Stomach (tissue), 4 donors: ENCODE measurements at regions not wholly inside any gene's neighbourhood (a gene's known extent, or its start where the extent isn't known, plus 50 kb on each side); places are given as distances from the start of the nearest gene placed in this dataset.

Source experiments
- EP300 ChIP-seq: sonication (generic); formaldehyde crosslinking; IDR thresholded peaks from one replicate; pipeline ENCODE4 v1.6.1; 2017; ENCODE audit warnings: antibody characterized with exemption
- POLR2A ChIP-seq, 4 donors: fragments of 450-650 bp; IDR thresholded peaks; one replicate each; pipeline ENCODE4 v1.6.1; 2016; ENCODE audit warnings: antibody characterized with exemption in 4 of 4, control low read depth in 2 of 4, mild to moderate bottlenecking in 1 of 4, moderate library complexity in 1 of 4
- TF ChIP-seq, protein P1 (sequence below), 7 experiments: fragments of 450-650 bp in 4 of 7; fragments of 200-600 bp in 3 of 7; sonication (generic) in 3 of 7; IDR thresholded peaks; one replicate each; pipeline ENCODE4 v1.5.1; 2016 to 2019; ENCODE audit warnings: antibody characterized with exemption in 7 of 7, control low read depth in 2 of 7, mild to moderate bottlenecking in 1 of 7

DNA sequence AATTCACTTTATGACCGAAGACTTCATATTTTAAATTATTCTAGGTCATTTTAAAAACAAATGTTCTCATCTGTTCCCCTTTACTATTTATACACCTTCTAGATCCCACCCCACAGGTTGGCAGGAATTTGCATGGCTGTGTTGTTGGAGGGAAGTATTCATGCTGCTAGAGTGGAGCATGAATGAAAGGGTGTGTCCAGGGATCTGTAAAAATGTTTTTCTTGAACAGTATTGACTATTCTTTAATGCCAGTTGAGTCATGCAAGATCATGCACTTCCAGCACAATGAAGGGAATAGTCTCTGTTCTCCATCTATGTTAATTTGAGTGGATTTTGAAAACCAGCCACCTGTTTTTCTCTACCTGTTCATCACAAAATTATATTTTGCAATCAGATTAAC, 52.0 kb upstream of the COL3A1 start:
- TF ChIP-seq, protein P1, sequence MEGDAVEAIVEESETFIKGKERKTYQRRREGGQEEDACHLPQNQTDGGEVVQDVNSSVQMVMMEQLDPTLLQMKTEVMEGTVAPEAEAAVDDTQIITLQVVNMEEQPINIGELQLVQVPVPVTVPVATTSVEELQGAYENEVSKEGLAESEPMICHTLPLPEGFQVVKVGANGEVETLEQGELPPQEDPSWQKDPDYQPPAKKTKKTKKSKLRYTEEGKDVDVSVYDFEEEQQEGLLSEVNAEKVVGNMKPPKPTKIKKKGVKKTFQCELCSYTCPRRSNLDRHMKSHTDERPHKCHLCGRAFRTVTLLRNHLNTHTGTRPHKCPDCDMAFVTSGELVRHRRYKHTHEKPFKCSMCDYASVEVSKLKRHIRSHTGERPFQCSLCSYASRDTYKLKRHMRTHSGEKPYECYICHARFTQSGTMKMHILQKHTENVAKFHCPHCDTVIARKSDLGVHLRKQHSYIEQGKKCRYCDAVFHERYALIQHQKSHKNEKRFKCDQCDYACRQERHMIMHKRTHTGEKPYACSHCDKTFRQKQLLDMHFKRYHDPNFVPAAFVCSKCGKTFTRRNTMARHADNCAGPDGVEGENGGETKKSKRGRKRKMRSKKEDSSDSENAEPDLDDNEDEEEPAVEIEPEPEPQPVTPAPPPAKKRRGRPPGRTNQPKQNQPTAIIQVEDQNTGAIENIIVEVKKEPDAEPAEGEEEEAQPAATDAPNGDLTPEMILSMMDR (IDR thresholded peaks at IDR 0.05), result no peak
- TF ChIP-seq POLR2A (IDR thresholded peaks at IDR 0.05) (no peak), EP300 (no peak)
